NCI-H345 treated with DMSO at 0.1 percent for 48 hours (cell line): ENCODE measurements at regions not wholly inside any gene's neighbourhood (a gene's known extent, or its start where the extent isn't known, plus 50 kb on each side); places are given as distances from the start of the nearest gene placed in this dataset.

Experiments
- DNase-seq: peaks from one replicate; lab custom pipeline; 2025; ENCODE audit not compliant: unreplicated experiment; lab: John Stamatoyannopoulos, UW

GRCh38 chr18:40415176-40415791 is 1539.8 kb upstream of the PIK3C3 start:
- no peak for DNase-seq

- DNase-seq: no peak
Measured at GRCh38 chr18:40414155-40414754, 1540.8 kb upstream of the PIK3C3 start.

- no peak for DNase-seq
Measured at GRCh38 chr18:40413160-40413559, 1541.9 kb upstream of the PIK3C3 start.

- DNase-seq: no peak
Measured at GRCh38 chr18:40412410-40412809, 1542.6 kb upstream of the PIK3C3 start.

- DNase-seq: no peak
Measured at GRCh38 chr18:40407909-40408308, 1547.1 kb upstream of the PIK3C3 start.

GRCh38 chr18:40404284-40404683 is 1550.8 kb upstream of the PIK3C3 start:
- no peak for DNase-seq

- no peak for DNase-seq
Measured at GRCh38 chr18:40402052-40402451, 1553.0 kb upstream of the PIK3C3 start.

- no peak for DNase-seq
Measured at GRCh38 chr18:40388121-40388520, 1566.9 kb upstream of the PIK3C3 start.

GRCh38 chr18:40387130-40387787 is 1567.8 kb upstream of the PIK3C3 start:
- DNase-seq: no peak

- DNase-seq: no peak
Measured at GRCh38 chr18:40382197-40382596, 1572.8 kb upstream of the PIK3C3 start.

GRCh38 chr18:40380686-40381439 is 1574.2 kb upstream of the PIK3C3 start:
- no peak for DNase-seq

- DNase-seq: no peak
Measured at GRCh38 chr18:40375837-40376236, 1579.2 kb upstream of the PIK3C3 start.

GRCh38 chr18:40371673-40372072 is 1583.4 kb upstream of the PIK3C3 start:
- DNase-seq: no peak

GRCh38 chr18:40367576-40367975 is 1587.5 kb upstream of the PIK3C3 start:
- no peak for DNase-seq

- no peak for DNase-seq
Measured at GRCh38 chr18:40366521-40366920, 1588.5 kb upstream of the PIK3C3 start.

- DNase-seq: no peak
Measured at GRCh38 chr18:40365526-40365925, 1589.5 kb upstream of the PIK3C3 start.

GRCh38 chr18:40360558-40360957 is 1594.5 kb upstream of the PIK3C3 start:
- no peak for DNase-seq

GRCh38 chr18:40357536-40357935 is 1597.5 kb upstream of the PIK3C3 start:
- no peak for DNase-seq

GRCh38 chr18:40356168-40356567 is 1598.9 kb upstream of the PIK3C3 start:
- no peak for DNase-seq

GRCh38 chr18:40355726-40356125 is 1599.3 kb upstream of the PIK3C3 start:
- DNase-seq: no peak

- no peak for DNase-seq
Measured at GRCh38 chr18:40348196-40348595, 1606.8 kb upstream of the PIK3C3 start.

GRCh38 chr18:40347261-40347660 is 1607.8 kb upstream of the PIK3C3 start:
- no peak for DNase-seq
